Neural cell (in vitro differentiated cells): ENCODE measurements at regions not wholly inside any gene's neighbourhood (a gene's known extent, or its start where the extent isn't known, plus 50 kb on each side); places are given as distances from the start of the nearest gene placed in this dataset.

Source experiments
- EZH2 ChIP-seq: fragments of 200-600, 300-800 bp; shearing (Covaris generic), sonication (generic); IDR thresholded peaks from 2 replicates; pipeline ENCODE4 v1.6.1; 2014; ENCODE audit warnings: antibody characterized with exemption, low read length, borderline replicate concordance, mild to moderate bottlenecking; ENCODE audit not compliant: insufficient read depth, poor library complexity, severe bottlenecking
- TAF1 ChIP-seq: IDR thresholded peaks from 2 replicates; pipeline ENCODE4 v1.6.1; 2012; ENCODE audit warnings: low read depth
- TF ChIP-seq, protein P1 (sequence below): fragments of 450-650 bp; IDR thresholded peaks from 2 replicates; pipeline ENCODE4 v1.5.1; 2014; ENCODE audit warnings: antibody characterized with exemption, mild to moderate bottlenecking, moderate library complexity; ENCODE audit not compliant: poor library complexity, severe bottlenecking

DNA sequence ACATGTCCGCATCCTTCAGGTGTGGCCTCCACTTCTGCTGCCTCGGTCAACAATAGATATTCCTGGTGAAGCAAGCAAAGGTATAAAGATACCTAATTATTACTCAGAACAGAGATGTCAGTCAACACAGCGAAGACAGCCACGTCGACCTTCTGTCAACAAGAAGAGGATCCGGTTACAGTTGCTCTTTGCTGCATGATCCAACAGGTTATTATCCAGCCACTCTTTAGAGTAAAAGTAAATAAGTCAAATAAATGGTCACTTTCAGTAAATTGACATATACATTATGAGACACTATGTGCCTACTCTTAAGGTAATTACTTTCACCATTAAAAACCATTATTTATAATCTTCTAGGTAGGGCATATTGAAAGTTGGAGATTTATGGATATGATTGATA, 356.8 kb upstream of the ATP11B start:
- TF ChIP-seq EZH2 (no peak), TAF1 (no peak)
- TF ChIP-seq, protein P1, sequence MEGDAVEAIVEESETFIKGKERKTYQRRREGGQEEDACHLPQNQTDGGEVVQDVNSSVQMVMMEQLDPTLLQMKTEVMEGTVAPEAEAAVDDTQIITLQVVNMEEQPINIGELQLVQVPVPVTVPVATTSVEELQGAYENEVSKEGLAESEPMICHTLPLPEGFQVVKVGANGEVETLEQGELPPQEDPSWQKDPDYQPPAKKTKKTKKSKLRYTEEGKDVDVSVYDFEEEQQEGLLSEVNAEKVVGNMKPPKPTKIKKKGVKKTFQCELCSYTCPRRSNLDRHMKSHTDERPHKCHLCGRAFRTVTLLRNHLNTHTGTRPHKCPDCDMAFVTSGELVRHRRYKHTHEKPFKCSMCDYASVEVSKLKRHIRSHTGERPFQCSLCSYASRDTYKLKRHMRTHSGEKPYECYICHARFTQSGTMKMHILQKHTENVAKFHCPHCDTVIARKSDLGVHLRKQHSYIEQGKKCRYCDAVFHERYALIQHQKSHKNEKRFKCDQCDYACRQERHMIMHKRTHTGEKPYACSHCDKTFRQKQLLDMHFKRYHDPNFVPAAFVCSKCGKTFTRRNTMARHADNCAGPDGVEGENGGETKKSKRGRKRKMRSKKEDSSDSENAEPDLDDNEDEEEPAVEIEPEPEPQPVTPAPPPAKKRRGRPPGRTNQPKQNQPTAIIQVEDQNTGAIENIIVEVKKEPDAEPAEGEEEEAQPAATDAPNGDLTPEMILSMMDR = no peak
